GM23338 (cell line): ENCODE measurements at regions not wholly inside any gene's neighbourhood (a gene's known extent, or its start where the extent isn't known, plus 50 kb on each side); places are given as distances from the start of the nearest gene placed in this dataset.

Experiments
- ATAC-seq: fragments of 200-7000 bp; cut with Tn5 transposase; 3 replicates; pipeline ENCODE4 v1.9.1; 2020
- DNase-seq: peaks from one replicate; pipeline ENCODE4 v3.0.0-alpha.2; 2015; ENCODE audit warnings: low spot score
- H2AFZ ChIP-seq: fragments of 200-600 bp; sonication (generic); 2 replicates; pipeline ENCODE4 v1.8.0; 2016; ENCODE audit warnings: antibody characterized with exemption, mild to moderate bottlenecking, moderate library complexity
- H3F3A ChIP-seq: fragments of 200-600 bp; sonication (generic); replicated peaks from 2 replicates; pipeline ENCODE4 v1.8.0; 2017; ENCODE audit warnings: antibody characterized with exemption, mixed run types, low read depth
- H3K27ac ChIP-seq: fragments of 200-600 bp; sonication (generic); 2 replicates; pipeline ENCODE4 v1.6.1; 2016; ENCODE audit warnings: low read depth
- H3K27me3 ChIP-seq: fragments of 200-600 bp; sonication (generic); 2 replicates; pipeline ENCODE4 v1.8.0; 2016; ENCODE audit warnings: mild to moderate bottlenecking, mixed run types, moderate library complexity; ENCODE audit not compliant: insufficient read depth
- H3K36me3 ChIP-seq: fragments of 200-600 bp; sonication (generic); 2 replicates; pipeline ENCODE4 v1.8.0; 2016; ENCODE audit warnings: mild to moderate bottlenecking; ENCODE audit not compliant: insufficient read depth
- H3K4me1 ChIP-seq: fragments of 200-600 bp; sonication (generic); 2 replicates; pipeline ENCODE4 v1.8.0; 2016; ENCODE audit warnings: mild to moderate bottlenecking, moderate library complexity; ENCODE audit not compliant: insufficient read depth
- H3K4me2 ChIP-seq: fragments of 200-600 bp; sonication (generic); 2 replicates; pipeline ENCODE4 v1.7.1; 2017; ENCODE audit warnings: mixed run types
- H3K4me3 ChIP-seq: fragments of 200-600 bp; sonication (generic); 2 replicates; pipeline ENCODE4 v1.6.1; 2016; ENCODE audit warnings: mixed run types
- H3K79me2 ChIP-seq: fragments of 200-600 bp; sonication (generic); replicated peaks from 2 replicates; pipeline ENCODE4 v1.8.0; 2017; ENCODE audit warnings: mild to moderate bottlenecking; ENCODE audit not compliant: insufficient read depth
- H3K9me2 ChIP-seq: fragments of 200-600 bp; sonication (generic); 2 replicates; pipeline ENCODE4 v1.8.0; 2017; ENCODE audit not compliant: insufficient read depth
- H4K20me1 ChIP-seq: fragments of 200-600 bp; sonication (generic); replicated peaks from 2 replicates; pipeline ENCODE4 v1.8.0; 2017; ENCODE audit warnings: mild to moderate bottlenecking; ENCODE audit not compliant: insufficient read depth
- H3K27ac Mint-ChIP-seq: 2 replicates; pipeline ENCODE4 v1.8.0; 2020; ENCODE audit warnings: inconsistent platforms, mild to moderate bottlenecking, moderate library complexity, mixed read lengths
- H3K27me3 Mint-ChIP-seq: 3 replicates; pipeline ENCODE4 v1.8.0; 2022; ENCODE audit warnings: low read depth, mild to moderate bottlenecking, moderate library complexity, mixed read lengths, inconsistent platforms; ENCODE audit not compliant: insufficient read depth, poor library complexity
- H3K36me3 Mint-ChIP-seq: 3 replicates; pipeline ENCODE4 v1.8.0; 2021; ENCODE audit warnings: low read depth, mild to moderate bottlenecking, inconsistent platforms, moderate library complexity, mixed read lengths
- H3K4me1 Mint-ChIP-seq: 3 replicates; pipeline ENCODE4 v1.8.0; 2020; ENCODE audit warnings: mild to moderate bottlenecking, inconsistent platforms, mixed read lengths
- H3K4me3 Mint-ChIP-seq: 3 replicates; pipeline ENCODE4 v1.8.0; 2021; ENCODE audit warnings: moderate library complexity, mild to moderate bottlenecking, inconsistent platforms, mixed read lengths
- H3K9me3 Mint-ChIP-seq: 3 replicates; pipeline ENCODE4 v1.8.0; 2020; ENCODE audit warnings: moderate library complexity, mild to moderate bottlenecking, inconsistent platforms, mixed read lengths
- CREB1 ChIP-seq: fragments of 250-450 bp; sonication (Bioruptor Pico); IDR thresholded peaks from 2 replicates; pipeline ENCODE4 v1.5.0; 2020; ENCODE audit warnings: low read depth, mild to moderate bottlenecking, moderate library complexity
- EZH2 ChIP-seq: fragments of 200-600 bp; sonication (generic); IDR thresholded peaks from one replicate; pipeline ENCODE4 v1.8.0; 2017; ENCODE audit warnings: antibody characterized with exemption, mild to moderate bottlenecking, low read depth; ENCODE audit not compliant: unreplicated experiment
- EZH2phosphoT487 ChIP-seq: fragments of 200-600 bp; sonication (generic); IDR thresholded peaks from one replicate; pipeline ENCODE4 v1.8.1; 2018; ENCODE audit warnings: antibody characterized with exemption; ENCODE audit not compliant: unreplicated experiment
- JUNB ChIP-seq: IDR thresholded peaks from one replicate; pipeline ENCODE4 v1.6.1; 2016; ENCODE audit warnings: antibody characterized with exemption; ENCODE audit not compliant: unreplicated experiment
- NANOG ChIP-seq: IDR thresholded peaks from 2 replicates; pipeline ENCODE4 v1.6.1; 2016; ENCODE audit warnings: antibody characterized with exemption, borderline replicate concordance
- POLR2AphosphoS5 ChIP-seq: IDR thresholded peaks from 2 replicates; pipeline ENCODE4 v1.6.1; 2016; ENCODE audit warnings: antibody characterized with exemption, low read depth
- STAT1 ChIP-seq: IDR thresholded peaks from one replicate; pipeline ENCODE4 v1.6.1; 2016; ENCODE audit warnings: antibody characterized with exemption; ENCODE audit not compliant: unreplicated experiment
- ZNF114 ChIP-seq: fragments of 250-450 bp; sonication (Bioruptor Pico); IDR thresholded peaks from 2 replicates; pipeline ENCODE4 v1.5.0; 2020; ENCODE audit warnings: mild to moderate bottlenecking, moderate library complexity
- ZNF331 ChIP-seq: fragments of 250-450 bp; sonication (Bioruptor Pico); IDR thresholded peaks from 2 replicates; pipeline ENCODE4 v1.5.0; 2020; ENCODE audit warnings: low read depth, mild to moderate bottlenecking, moderate library complexity
- TF ChIP-seq, protein P1 (sequence below): fragments of 250-450 bp; sonication (Bioruptor Pico); IDR thresholded peaks from 2 replicates; pipeline ENCODE4 v1.5.0; 2020; ENCODE audit warnings: mild to moderate bottlenecking, moderate library complexity
- TF ChIP-seq, protein P2 (sequence below), 2 experiments: fragments of 200-600 bp in 1 of 2; sonication (generic) in 1 of 2; conservative IDR thresholded peaks; 2 replicates each; pipeline versions ENCODE4 v1.5.1 to v1.6.1; 2016 to 2017; ENCODE audit warnings: antibody characterized with exemption in 2 of 2, low read depth in 2 of 2, mild to moderate bottlenecking in 2 of 2, moderate library complexity in 1 of 2
- TF ChIP-seq, protein P3 (sequence below): IDR thresholded peaks from 2 replicates; pipeline ENCODE4 v1.6.1; 2016; ENCODE audit warnings: antibody characterized with exemption

DNA sequence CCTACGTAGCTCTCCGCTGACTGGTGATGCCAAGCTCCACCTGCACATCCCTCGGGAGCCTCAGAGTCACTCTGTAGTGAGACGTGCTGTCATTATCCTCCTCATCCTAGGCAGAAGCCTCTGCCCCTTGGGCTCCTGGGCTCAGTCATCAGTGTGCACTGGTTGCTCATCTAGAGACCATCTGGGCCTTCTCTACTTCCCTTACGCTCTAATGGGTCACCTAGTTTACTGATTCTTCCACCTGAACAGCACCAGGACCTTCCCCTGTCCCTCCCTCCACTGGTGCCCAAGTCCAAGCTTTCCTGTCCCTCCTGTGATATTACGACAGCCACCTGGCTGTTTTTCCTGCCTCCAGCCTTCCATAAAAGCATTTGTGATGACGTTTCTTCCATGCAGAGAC is 136.1 kb upstream of the ERRFI1 start (continued):
- TF ChIP-seq, protein P1, sequence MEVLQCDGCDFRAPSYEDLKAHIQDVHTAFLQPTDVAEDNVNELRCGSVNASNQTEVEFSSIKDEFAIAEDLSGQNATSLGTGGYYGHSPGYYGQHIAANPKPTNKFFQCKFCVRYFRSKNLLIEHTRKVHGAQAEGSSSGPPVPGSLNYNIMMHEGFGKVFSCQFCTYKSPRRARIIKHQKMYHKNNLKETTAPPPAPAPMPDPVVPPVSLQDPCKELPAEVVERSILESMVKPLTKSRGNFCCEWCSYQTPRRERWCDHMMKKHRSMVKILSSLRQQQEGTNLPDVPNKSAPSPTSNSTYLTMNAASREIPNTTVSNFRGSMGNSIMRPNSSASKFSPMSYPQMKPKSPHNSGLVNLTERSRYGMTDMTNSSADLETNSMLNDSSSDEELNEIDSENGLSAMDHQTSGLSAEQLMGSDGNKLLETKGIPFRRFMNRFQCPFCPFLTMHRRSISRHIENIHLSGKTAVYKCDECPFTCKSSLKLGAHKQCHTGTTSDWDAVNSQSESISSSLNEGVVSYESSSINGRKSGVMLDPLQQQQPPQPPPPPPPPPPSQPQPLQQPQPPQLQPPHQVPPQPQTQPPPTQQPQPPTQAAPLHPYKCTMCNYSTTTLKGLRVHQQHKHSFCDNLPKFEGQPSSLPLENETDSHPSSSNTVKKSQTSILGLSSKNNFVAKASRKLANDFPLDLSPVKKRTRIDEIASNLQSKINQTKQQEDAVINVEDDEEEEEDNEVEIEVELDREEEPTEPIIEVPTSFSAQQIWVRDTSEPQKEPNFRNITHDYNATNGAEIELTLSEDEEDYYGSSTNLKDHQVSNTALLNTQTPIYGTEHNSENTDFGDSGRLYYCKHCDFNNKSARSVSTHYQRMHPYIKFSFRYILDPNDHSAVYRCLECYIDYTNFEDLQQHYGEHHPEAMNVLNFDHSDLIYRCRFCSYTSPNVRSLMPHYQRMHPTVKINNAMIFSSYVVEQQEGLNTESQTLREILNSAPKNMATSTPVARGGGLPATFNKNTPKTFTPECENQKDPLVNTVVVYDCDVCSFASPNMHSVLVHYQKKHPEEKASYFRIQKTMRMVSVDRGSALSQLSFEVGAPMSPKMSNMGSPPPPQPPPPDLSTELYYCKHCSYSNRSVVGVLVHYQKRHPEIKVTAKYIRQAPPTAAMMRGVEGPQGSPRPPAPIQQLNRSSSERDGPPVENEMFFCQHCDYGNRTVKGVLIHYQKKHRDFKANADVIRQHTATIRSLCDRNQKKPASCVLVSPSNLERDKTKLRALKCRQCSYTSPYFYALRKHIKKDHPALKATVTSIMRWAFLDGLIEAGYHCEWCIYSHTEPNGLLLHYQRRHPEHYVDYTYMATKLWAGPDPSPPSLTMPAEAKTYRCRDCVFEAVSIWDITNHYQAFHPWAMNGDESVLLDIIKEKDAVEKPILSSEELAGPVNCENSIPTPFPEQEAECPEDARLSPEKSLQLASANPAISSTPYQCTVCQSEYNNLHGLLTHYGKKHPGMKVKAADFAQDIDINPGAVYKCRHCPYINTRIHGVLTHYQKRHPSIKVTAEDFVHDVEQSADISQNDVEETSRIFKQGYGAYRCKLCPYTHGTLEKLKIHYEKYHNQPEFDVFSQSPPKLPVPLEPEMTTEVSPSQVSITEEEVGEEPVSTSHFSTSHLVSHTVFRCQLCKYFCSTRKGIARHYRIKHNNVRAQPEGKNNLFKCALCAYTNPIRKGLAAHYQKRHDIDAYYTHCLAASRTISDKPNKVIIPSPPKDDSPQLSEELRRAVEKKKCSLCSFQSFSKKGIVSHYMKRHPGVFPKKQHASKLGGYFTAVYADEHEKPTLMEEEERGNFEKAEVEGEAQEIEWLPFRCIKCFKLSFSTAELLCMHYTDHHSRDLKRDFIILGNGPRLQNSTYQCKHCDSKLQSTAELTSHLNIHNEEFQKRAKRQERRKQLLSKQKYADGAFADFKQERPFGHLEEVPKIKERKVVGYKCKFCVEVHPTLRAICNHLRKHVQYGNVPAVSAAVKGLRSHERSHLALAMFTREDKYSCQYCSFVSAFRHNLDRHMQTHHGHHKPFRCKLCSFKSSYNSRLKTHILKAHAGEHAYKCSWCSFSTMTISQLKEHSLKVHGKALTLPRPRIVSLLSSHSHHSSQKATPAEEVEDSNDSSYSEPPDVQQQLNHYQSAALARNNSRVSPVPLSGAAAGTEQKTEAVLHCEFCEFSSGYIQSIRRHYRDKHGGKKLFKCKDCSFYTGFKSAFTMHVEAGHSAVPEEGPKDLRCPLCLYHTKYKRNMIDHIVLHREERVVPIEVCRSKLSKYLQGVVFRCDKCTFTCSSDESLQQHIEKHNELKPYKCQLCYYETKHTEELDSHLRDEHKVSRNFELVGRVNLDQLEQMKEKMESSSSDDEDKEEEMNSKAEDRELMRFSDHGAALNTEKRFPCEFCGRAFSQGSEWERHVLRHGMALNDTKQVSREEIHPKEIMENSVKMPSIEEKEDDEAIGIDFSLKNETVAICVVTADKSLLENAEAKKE (CRISPR knock-in tag), result no peak
- TF ChIP-seq, protein P2, sequence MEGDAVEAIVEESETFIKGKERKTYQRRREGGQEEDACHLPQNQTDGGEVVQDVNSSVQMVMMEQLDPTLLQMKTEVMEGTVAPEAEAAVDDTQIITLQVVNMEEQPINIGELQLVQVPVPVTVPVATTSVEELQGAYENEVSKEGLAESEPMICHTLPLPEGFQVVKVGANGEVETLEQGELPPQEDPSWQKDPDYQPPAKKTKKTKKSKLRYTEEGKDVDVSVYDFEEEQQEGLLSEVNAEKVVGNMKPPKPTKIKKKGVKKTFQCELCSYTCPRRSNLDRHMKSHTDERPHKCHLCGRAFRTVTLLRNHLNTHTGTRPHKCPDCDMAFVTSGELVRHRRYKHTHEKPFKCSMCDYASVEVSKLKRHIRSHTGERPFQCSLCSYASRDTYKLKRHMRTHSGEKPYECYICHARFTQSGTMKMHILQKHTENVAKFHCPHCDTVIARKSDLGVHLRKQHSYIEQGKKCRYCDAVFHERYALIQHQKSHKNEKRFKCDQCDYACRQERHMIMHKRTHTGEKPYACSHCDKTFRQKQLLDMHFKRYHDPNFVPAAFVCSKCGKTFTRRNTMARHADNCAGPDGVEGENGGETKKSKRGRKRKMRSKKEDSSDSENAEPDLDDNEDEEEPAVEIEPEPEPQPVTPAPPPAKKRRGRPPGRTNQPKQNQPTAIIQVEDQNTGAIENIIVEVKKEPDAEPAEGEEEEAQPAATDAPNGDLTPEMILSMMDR (conservative IDR thresholded peaks at IDR 0.05; ENCODE audit: low read depth in 2 of 2), result no peak
- TF ChIP-seq, protein P3, sequence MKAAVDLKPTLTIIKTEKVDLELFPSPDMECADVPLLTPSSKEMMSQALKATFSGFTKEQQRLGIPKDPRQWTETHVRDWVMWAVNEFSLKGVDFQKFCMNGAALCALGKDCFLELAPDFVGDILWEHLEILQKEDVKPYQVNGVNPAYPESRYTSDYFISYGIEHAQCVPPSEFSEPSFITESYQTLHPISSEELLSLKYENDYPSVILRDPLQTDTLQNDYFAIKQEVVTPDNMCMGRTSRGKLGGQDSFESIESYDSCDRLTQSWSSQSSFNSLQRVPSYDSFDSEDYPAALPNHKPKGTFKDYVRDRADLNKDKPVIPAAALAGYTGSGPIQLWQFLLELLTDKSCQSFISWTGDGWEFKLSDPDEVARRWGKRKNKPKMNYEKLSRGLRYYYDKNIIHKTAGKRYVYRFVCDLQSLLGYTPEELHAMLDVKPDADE, result no peak

DNA sequence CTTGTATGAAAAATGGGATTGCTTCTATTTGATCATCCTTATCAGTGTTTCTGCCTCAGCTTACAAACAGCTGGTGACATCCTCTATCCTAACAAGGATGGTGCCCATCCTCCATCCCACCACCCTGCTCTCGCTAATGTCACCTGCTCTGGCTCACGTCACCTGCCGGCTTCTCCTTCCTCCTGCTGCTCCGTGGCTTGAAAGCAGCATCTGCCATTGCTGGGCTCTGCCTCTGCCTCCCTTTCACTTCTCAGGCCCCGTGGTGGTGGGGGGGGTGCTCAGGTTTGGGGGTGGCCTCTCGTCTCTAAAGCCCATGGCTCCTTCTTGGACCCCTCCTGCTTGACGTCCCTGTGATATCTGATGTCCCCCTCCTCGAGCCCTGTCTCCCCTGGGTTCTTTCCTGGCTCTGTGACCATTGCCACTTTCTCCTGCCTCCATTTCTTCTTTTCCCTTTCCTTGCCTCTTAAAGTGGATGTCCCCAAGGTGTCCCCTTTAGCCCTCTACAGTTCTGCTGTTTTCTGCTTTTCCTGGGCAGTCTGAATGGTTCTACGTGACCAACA is 135.5 kb upstream of the ERRFI1 start:
- H3K36me3 ChIP-seq, result no peaks in the 10 kb centered on the region
- H4K20me1 ChIP-seq, result no peaks in the 10 kb centered on the region
- Mint-ChIP-seq H3K9me3 (peaks cover 3% of the 10 kb centered on the region; the same call in 2 of the 3 replicates), H3K27ac (no peak overlapping the region), H3K36me3 (peaks cover 3% of the 10 kb centered on the region), H3K4me3 (no peak overlapping the region), H3K27me3 (peaks cover 18% of the 10 kb centered on the region), H3K4me1 (peaks cover 18% of the 10 kb centered on the region)
- no peak overlapping the region for H3K27ac ChIP-seq
- peaks cover 3% of the 10 kb centered on the region; the same call in 1 of the 2 replicates for H3K9me2 ChIP-seq
- H2AFZ ChIP-seq, result no peak overlapping the region
- peaks cover 9% of the 10 kb centered on the region for H3K4me1 ChIP-seq
- H3F3A ChIP-seq, result no peaks in the 10 kb centered on the region
- no peaks in the 10 kb centered on the region for H3K79me2 ChIP-seq
- H3K4me2 ChIP-seq, result no peak overlapping the region
- no peak for ATAC-seq
- no peak overlapping the region for H3K4me3 ChIP-seq
- no peak for DNase-seq
- H3K27me3 ChIP-seq, result no peaks in the 10 kb centered on the region
- no peak for TF ChIP-seq EZH2
- TF ChIP-seq, protein P2 (conservative IDR thresholded peaks at IDR 0.05; ENCODE audit: low read depth in 2 of 2), result no peak
- no peak for TF ChIP-seq CREB1 (CRISPR knock-in tag)
- no peak for TF ChIP-seq NANOG
- no peak for TF ChIP-seq EZH2phosphoT487
- TF ChIP-seq, protein P3, result no peak
- TF ChIP-seq STAT1, result no peak
- no peak for TF ChIP-seq POLR2AphosphoS5
- no peak for TF ChIP-seq ZNF331 (CRISPR knock-in tag)
- no peak for TF ChIP-seq ZNF114 (CRISPR knock-in tag)
- TF ChIP-seq JUNB, result no peak
